K562 (cell line): ENCODE measurements at regions not wholly inside any gene's neighbourhood (a gene's known extent, or its start where the extent isn't known, plus 50 kb on each side); places are given as distances from the start of the nearest gene placed in this dataset.

Experiments used
- ATAC-seq: fragments of 200-7000 bp; cut with Tn5 transposase; 3 replicates; pipeline ENCODE4 v1.9.1; 2020; ENCODE audit warnings: moderate library complexity
- BruUV-seq: library from RNA; stranded (reverse); fragments of 400-500 nt; replicated peaks from 2 replicates; lab custom pipeline; 2021; lab: Mats Ljungman, UMichigan
- CTCF ChIA-PET: fragments of 300-600 bp; formaldehyde crosslinking; extraction: SDS; loops from one replicate; lab custom pipeline; 2021; ENCODE audit warnings: low intra/inter-chr PET ratio; lab: Yijun Ruan, JAX
- POLR2A ChIA-PET: fragments of 300-600, 350-650 bp; sonication (Branson Sonifier 250); formaldehyde crosslinking; extraction: SDS; loops from one replicate; lab custom pipeline; 2021; ENCODE audit warnings: antibody characterized with exemption, inconsistent platforms; lab: Yijun Ruan, JAX
- DNase-seq, 4 experiments: peaks; one replicate each; pipeline versions ENCODE4 v3.0.0 to v3.0.0-alpha.2; 2011 to 2018; ENCODE audit warnings: low spot score in 3 of 4, mixed read lengths in 3 of 4; ENCODE audit errors: extremely low read depth in 1 of 4
- FAIRE-seq: peaks from 2 replicates; lab custom pipeline; 2011; peaks lifted over from hg19 to GRCh38; lab: Jason Lieb, UNC
- H2AFZ ChIP-seq: 2 replicates; pipeline ENCODE4 v1.6.0; 2011; ENCODE audit warnings: low read depth, low read length, control low read depth, inconsistent platforms
- H3K27ac ChIP-seq: fragments of 200-600 bp; 3 replicates; pipeline ENCODE4 v1.8.0; 2011; ENCODE audit warnings: low read depth, mild to moderate bottlenecking, control low read depth, inconsistent platforms, low read length, moderate library complexity, mixed read lengths; ENCODE audit errors: extremely low read depth
- H3K27me3 ChIP-seq, 2 experiments: fragments of 300-600 bp in 1 of 2; 2 replicates in 1 of 2; 3 replicates in 1 of 2; pipeline versions ENCODE4 v1.6.0 to v1.8.0; 2011; ENCODE audit warnings: inconsistent platforms in 2 of 2, low read length in 2 of 2, mild to moderate bottlenecking in 1 of 2, mixed read lengths in 1 of 2, moderate library complexity in 1 of 2; ENCODE audit not compliant: control insufficient read depth in 2 of 2, insufficient read depth in 2 of 2
- H3K36me3 ChIP-seq: fragments of 300-600 bp; 3 replicates; pipeline ENCODE4 v1.8.0; 2011; ENCODE audit warnings: mild to moderate bottlenecking, low read length, inconsistent platforms; ENCODE audit not compliant: control insufficient read depth, insufficient read depth
- H3K4me1 ChIP-seq, 2 experiments: fragments of 200-600 bp in 1 of 2; replicated peaks in 1 of 2; 2 replicates in 1 of 2; 3 replicates in 1 of 2; pipeline versions ENCODE4 v1.5.1 to v1.8.0; 2011; ENCODE audit warnings: inconsistent platforms in 2 of 2, low read length in 2 of 2, mild to moderate bottlenecking in 1 of 2, mixed read lengths in 1 of 2, moderate library complexity in 1 of 2; ENCODE audit not compliant: control insufficient read depth in 2 of 2, insufficient read depth in 2 of 2
- H3K4me2 ChIP-seq: 2 replicates; pipeline ENCODE4 v1.6.1; 2011; ENCODE audit warnings: low read length, control low read depth, inconsistent platforms, mixed read lengths; ENCODE audit not compliant: insufficient read depth
- H3K4me3 ChIP-seq: fragments of 200-600 bp; sonication (generic), shearing (Covaris generic); 2 replicates; pipeline ENCODE4 v1.5.1; 2016; ENCODE audit warnings: control low read depth, inconsistent platforms
- H3K79me2 ChIP-seq: fragments of 200-600 bp; 3 replicates; pipeline ENCODE4 v1.8.0; 2011; ENCODE audit warnings: low read length, inconsistent platforms; ENCODE audit not compliant: control insufficient read depth, insufficient read depth
- H3K9ac ChIP-seq, 2 experiments: 2 replicates each; pipeline versions ENCODE4 v1.6.0 to v1.6.1; 2011; ENCODE audit warnings: low read depth in 2 of 2, low read length in 2 of 2, control low read depth in 1 of 2, inconsistent platforms in 1 of 2, mild to moderate bottlenecking in 1 of 2, mixed read lengths in 1 of 2; ENCODE audit not compliant: insufficient read depth in 1 of 2
- H3K9me1 ChIP-seq: one replicate; pipeline ENCODE4 v1.6.0; 2011; ENCODE audit warnings: inconsistent platforms, mild to moderate bottlenecking, low read length, moderate library complexity; ENCODE audit not compliant: control insufficient read depth, insufficient read depth
- H3K9me3 ChIP-seq: replicated peaks from 2 replicates; pipeline ENCODE4 v1.5.1; 2011; ENCODE audit warnings: low read depth, low read length, inconsistent platforms; ENCODE audit not compliant: control insufficient read depth, insufficient read depth
- H4K20me1 ChIP-seq: replicated peaks from 2 replicates; pipeline ENCODE4 v1.6.1; 2011; ENCODE audit warnings: low read length, inconsistent platforms, mixed read lengths; ENCODE audit not compliant: control insufficient read depth, insufficient read depth
- ILF3 ChIP-seq: fragments of 450-650 bp; IDR thresholded peaks from 2 replicates; pipeline ENCODE4 v1.6.1; 2018; ENCODE audit warnings: antibody characterized with exemption, mild to moderate bottlenecking, moderate library complexity, borderline replicate concordance
- MAFG ChIP-seq: fragments of 450-650 bp; conservative IDR thresholded peaks from 2 replicates; pipeline ENCODE4 v1.6.1; 2016; ENCODE audit warnings: missing genetic modification characterization, missing compliant biosample characterization
- NCOA1 ChIP-seq: fragments of 450-650 bp; IDR thresholded peaks from 2 replicates; pipeline ENCODE4 v1.6.1; 2016; ENCODE audit warnings: low read depth
- SIX5 ChIP-seq, 2 experiments: IDR thresholded peaks; 2 replicates each; pipeline ENCODE4 v1.6.1; 2011; ENCODE audit warnings: low read length in 2 of 2, borderline replicate concordance in 1 of 2, low read depth in 1 of 2, mild to moderate bottlenecking in 1 of 2, moderate library complexity in 1 of 2; ENCODE audit not compliant: insufficient read depth in 1 of 2
- ZNF449 ChIP-seq: fragments of 250-450 bp; sonication (Bioruptor Pico); IDR thresholded peaks from 2 replicates; pipeline ENCODE4 v1.8.0; 2022; ENCODE audit warnings: moderate library complexity, mild to moderate bottlenecking, inconsistent platforms
- WGBS: fragments of 100-300 bp; shearing (Covaris generic); methylation state at CpG from one replicate; pipeline ENCODE4 v1.1.6; 2016; ENCODE audit warnings: low coverage, mixed read lengths; ENCODE audit not compliant: insufficient coverage; ENCODE audit errors: missing lambda C conversion rate; 5-methylcytosine and 5-hydroxymethylcytosine counted together
- in situ Hi-C: fragments of 300-500 bp; cut with MboI; formaldehyde crosslinking; loops from 4 replicates; pipeline ENCODE4 v1.15.0; 2018; ENCODE audit warnings: inconsistent platforms, mixed read lengths
- intact Hi-C: fragments of 100-400 bp; cut with micrococcal nuclease; formaldehyde crosslinking; loops from 2 replicates; pipeline ENCODE4 v1.14.2; 2022

GRCh38 chr16:64410306-64410705, 711.6 kb downstream of the CDH11 start:
- in situ Hi-C loops: no loop called here
- 0% methylated on average over 1 of the region's 1 CpG for WGBS
- CTCF ChIA-PET: no interaction called here

More at GRCh38 chr16:64410306-64410705, 711.6 kb downstream of the CDH11 start:
- Histone ChIP-seq H3K36me3 (no peaks in the 10 kb centered on the region), H4K20me1 (no peaks in the 10 kb centered on the region), H3K9ac (no peak overlapping the region), H3K27me3 (no peaks in the 10 kb centered on the region), H3K9me3 (no peaks in the 10 kb centered on the region; the same call in 1 of the 2 replicates), H3K79me2 (no peaks in the 10 kb centered on the region), H3K4me1 (no peaks in the 10 kb centered on the region), H2AFZ (no peak overlapping the region), H3K4me2 (no peak overlapping the region), H3K27ac (no peak overlapping the region), H3K4me3 (no peak overlapping the region), H3K9me1 (no peaks in the 10 kb centered on the region)
- TF ChIP-seq SIX5 (IDR thresholded peaks at IDR 0.05; ENCODE audit: borderline replicate concordance in 1 of 2, insufficient read depth in 1 of 2, low read depth in 1 of 2, low read length in 2 of 2) (no peak), ZNF449 (CRISPR knock-in tag) (no peak), NCOA1 (no peak), ILF3 (no peak), MAFG (tag) (no peak)
- no TSS peak for BruUV-seq
- no peak for ATAC-seq
- intact Hi-C loops: no loop called here
- POLR2A ChIA-PET: interaction anchor here (0.7 kb wide), 1 partner anchor 9 kb away, joined by 3 read pairs; no protein-coding TSS in a partner anchor
- no peak for DNase-seq
- no peak for FAIRE-seq
